Breast epithelium (tissue), 4 donors: ENCODE measurements at regions not wholly inside any gene's neighbourhood (a gene's known extent, or its start where the extent isn't known, plus 50 kb on each side); places are given as distances from the start of the nearest gene placed in this dataset.

Source experiments
- DNase-seq, 2 donors: peaks; one replicate each; pipeline ENCODE4 v3.0.0-alpha.2; 2019; ENCODE audit warnings: low spot score in 2 of 2
- H3K27ac ChIP-seq, 2 donors: fragments of 200-600 bp; sonication (generic) in 1 of 2; one replicate each; pipeline ENCODE4 v1.5.1; 2016 to 2019; ENCODE audit warnings: mild to moderate bottlenecking in 1 of 2
- H3K27me3 ChIP-seq, 2 donors: fragments of 200-600 bp; sonication (generic) in 1 of 2; one replicate each; pipeline versions ENCODE4 v1.5.1 to v1.6.0; 2017 to 2019; ENCODE audit warnings: control low read depth in 1 of 2, mild to moderate bottlenecking in 1 of 2
- H3K36me3 ChIP-seq: fragments of 200-600 bp; one replicate; pipeline ENCODE4 v1.5.1; 2019
- H3K4me1 ChIP-seq, 2 donors: fragments of 200-600 bp; sonication (generic); one replicate each; pipeline ENCODE4 v1.5.1; 2016 to 2019; ENCODE audit warnings: control low read depth in 1 of 2
- H3K4me3 ChIP-seq, 3 donors: fragments of 200-600 bp; sonication (generic); 1 replicate in 2 of 3; 2 replicates in 1 of 3; pipeline ENCODE4 v1.5.1; 2016 to 2019; ENCODE audit warnings: mild to moderate bottlenecking in 3 of 3, moderate library complexity in 2 of 3
- H3K9me3 ChIP-seq, 2 donors: fragments of 200-600 bp; sonication (generic) in 1 of 2; one replicate each; pipeline ENCODE4 v1.5.1; 2016 to 2019; ENCODE audit warnings: control low read depth in 1 of 2
- POLR2A ChIP-seq: fragments of 450-650 bp; IDR thresholded peaks from one replicate; pipeline ENCODE4 v1.6.1; 2016; ENCODE audit warnings: antibody characterized with exemption, mild to moderate bottlenecking, moderate library complexity
- POLR2AphosphoS5 ChIP-seq, 3 donors: sonication (generic); formaldehyde crosslinking; IDR thresholded peaks; one replicate each; pipeline ENCODE4 v1.6.1; 2017; ENCODE audit warnings: antibody characterized with exemption in 3 of 3
- intact Hi-C: fragments of 100-400 bp; cut with DNase I; formaldehyde crosslinking; loops from one replicate; pipeline ENCODE4 v1.15.1; 2023; ENCODE audit warnings: low total_unique reads
- TF ChIP-seq, protein P1 (sequence below), 3 donors: fragments of 450-650 bp; IDR thresholded peaks; one replicate each; pipeline ENCODE4 v1.5.1; 2016 to 2017; ENCODE audit warnings: antibody characterized with exemption in 3 of 3, mild to moderate bottlenecking in 3 of 3, moderate library complexity in 3 of 3

DNA sequence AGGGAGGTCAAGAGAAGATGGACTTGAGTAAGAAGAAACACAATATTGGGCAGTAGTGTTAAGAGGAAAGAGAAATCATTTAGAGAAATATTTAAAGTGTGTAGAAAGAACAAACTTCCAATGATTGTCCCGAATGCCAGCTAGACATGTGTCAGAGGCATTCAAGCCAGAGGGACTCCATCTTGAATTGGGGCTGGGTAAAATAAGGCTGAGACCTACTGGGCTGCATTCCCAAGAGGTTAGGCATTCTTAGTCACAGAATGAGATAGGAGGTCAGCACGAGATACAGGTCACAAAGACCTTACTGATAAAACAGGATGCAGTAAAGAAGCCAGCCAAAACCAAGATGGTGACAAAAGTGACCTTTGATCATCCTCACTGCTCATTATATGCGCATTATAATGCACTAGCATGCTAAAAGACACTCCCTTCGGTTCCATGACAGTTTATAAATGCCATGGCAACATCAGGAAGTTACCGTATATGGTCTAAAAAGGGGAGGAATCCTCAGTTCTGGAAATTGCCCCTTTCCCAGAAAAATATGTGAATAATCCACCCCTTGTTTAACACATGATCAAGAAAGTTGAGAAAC is 127.0 kb upstream of the IPO5 start:
- H3K4me1 ChIP-seq: no peaks in the 10 kb centered on the region
- no peaks in the 10 kb centered on the region for H3K36me3 ChIP-seq
- DNase-seq: no peak
- no peak overlapping the region for H3K27ac ChIP-seq
- H3K9me3 ChIP-seq: no peaks in the 10 kb centered on the region
- no peak overlapping the region for H3K4me3 ChIP-seq
- no peaks in the 10 kb centered on the region for H3K27me3 ChIP-seq
- intact Hi-C loops: no loop called here
- TF ChIP-seq, protein P1, sequence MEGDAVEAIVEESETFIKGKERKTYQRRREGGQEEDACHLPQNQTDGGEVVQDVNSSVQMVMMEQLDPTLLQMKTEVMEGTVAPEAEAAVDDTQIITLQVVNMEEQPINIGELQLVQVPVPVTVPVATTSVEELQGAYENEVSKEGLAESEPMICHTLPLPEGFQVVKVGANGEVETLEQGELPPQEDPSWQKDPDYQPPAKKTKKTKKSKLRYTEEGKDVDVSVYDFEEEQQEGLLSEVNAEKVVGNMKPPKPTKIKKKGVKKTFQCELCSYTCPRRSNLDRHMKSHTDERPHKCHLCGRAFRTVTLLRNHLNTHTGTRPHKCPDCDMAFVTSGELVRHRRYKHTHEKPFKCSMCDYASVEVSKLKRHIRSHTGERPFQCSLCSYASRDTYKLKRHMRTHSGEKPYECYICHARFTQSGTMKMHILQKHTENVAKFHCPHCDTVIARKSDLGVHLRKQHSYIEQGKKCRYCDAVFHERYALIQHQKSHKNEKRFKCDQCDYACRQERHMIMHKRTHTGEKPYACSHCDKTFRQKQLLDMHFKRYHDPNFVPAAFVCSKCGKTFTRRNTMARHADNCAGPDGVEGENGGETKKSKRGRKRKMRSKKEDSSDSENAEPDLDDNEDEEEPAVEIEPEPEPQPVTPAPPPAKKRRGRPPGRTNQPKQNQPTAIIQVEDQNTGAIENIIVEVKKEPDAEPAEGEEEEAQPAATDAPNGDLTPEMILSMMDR (IDR thresholded peaks at IDR 0.05): no peak
- TF ChIP-seq POLR2AphosphoS5 (IDR thresholded peaks at IDR 0.05): no peak
- no peak for TF ChIP-seq POLR2A

DNA sequence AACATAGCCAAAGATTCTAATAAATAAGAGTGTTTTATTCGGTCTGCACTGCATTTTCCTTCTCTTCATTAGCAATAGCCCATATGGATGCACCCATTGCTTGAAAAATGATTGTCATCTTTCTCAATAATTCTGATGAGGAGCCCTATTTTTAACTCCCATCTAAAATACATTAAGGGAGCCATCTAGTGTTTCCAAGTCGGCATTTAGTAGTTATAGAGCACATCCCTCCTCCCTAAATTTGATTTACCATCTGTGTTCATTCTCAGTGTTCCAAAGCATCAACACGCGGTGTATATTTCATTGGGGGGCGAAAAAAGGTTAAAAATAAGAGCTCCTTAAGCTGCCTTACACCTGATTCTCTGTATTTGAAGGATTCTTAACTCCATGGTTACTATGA is 119.2 kb upstream of the IPO5 start:
- Histone ChIP-seq H3K4me1 (no peaks in the 10 kb centered on the region), H3K27ac (no peak overlapping the region), H3K36me3 (no peaks in the 10 kb centered on the region), H3K27me3 (no peaks in the 10 kb centered on the region), H3K9me3 (peaks cover 4 to 11% of the 10 kb centered on the region in 2 donors), H3K4me3 (no peak overlapping the region)
- intact Hi-C loops: no loop called here
- DNase-seq: no peak
- no peak for TF ChIP-seq POLR2AphosphoS5 (IDR thresholded peaks at IDR 0.05)
- TF ChIP-seq POLR2A: no peak
- TF ChIP-seq, protein P1 (IDR thresholded peaks at IDR 0.05): no peak

DNA sequence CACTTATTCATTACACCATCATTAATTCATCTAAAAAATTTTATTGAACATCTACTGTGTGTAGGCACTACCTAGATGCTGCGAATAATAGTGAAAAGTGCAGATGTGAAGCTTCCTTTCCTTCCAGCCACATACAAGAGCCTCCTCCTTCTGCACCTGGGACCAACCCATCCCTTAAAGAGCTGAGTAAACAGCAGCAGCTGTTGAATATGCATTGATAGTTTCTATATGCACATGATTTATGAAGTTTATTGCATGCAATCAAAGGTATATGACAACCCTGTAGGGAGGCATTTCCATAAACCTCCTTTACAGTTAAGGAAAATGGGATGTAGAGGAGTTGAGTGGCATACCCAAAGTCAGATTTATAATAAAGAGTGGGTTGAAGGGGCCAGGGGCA is 110.3 kb upstream of the IPO5 start:
- DNase-seq: no peak
- intact Hi-C loops: no loop called here
- H3K27me3 ChIP-seq: no peaks in the 10 kb centered on the region
- H3K4me1 ChIP-seq: no peaks in the 10 kb centered on the region
- H3K9me3 ChIP-seq: no peaks in the 10 kb centered on the region
- no peaks in the 10 kb centered on the region for H3K36me3 ChIP-seq
- H3K27ac ChIP-seq: no peak overlapping the region
- H3K4me3 ChIP-seq: no peak overlapping the region
- no peak for TF ChIP-seq POLR2AphosphoS5 (IDR thresholded peaks at IDR 0.05)
- no peak for TF ChIP-seq POLR2A
- TF ChIP-seq, protein P1 (IDR thresholded peaks at IDR 0.05): no peak

DNA sequence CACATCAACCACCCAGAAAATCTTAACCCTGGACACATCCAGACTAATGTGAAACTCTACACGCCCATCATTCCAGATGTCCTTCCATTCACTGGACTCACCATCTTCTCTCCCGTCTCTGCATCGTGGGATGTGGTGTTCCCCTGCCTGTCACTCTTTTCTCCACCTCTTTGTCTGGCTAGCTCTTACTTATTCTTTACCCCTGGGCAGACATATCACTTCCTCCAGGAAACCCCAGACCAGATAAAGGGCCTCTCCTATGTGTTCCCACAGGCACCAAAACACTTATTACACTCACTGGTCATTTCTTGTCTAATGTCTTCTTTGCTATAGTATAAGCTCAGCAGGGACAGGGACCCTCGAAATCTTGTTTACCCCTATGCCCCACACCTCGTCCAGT is 109.3 kb upstream of the IPO5 start:
- no peaks in the 10 kb centered on the region for H3K4me1 ChIP-seq

DNA sequence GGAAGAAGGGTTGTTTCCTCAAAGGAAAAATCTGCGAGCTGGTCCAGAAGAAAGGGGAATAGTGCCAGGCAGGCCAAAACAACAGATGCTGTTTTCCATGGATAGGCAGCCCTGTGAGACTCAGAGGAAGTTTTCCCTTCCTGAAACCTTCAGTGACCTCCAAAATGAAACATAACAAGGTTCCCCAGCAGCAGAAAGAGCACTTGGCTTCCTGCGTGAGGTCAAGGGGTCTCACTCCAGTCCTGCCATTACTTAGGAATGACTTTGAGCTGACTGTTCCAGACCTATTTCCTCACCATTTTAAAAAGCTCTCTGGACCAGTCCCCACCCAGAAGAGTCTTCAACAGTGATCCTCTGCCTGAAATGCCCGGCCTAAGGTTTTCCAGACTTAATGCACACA is 104.6 kb upstream of the IPO5 start:
- TF ChIP-seq POLR2AphosphoS5 (IDR thresholded peaks at IDR 0.05) (no peak), POLR2A (no peak)
- TF ChIP-seq, protein P1 (IDR thresholded peaks at IDR 0.05): no peak
- Histone ChIP-seq H3K9me3 (no peaks in the 10 kb centered on the region), H3K4me3 (no peak overlapping the region), H3K27me3 (no peaks in the 10 kb centered on the region), H3K36me3 (no peaks in the 10 kb centered on the region), H3K27ac (no peak overlapping the region), H3K4me1 (no peaks in the 10 kb centered on the region)
- DNase-seq: no peak
- intact Hi-C loops: no loop called here

More for the DNA sequence above, 109.3 kb upstream of the IPO5 start:
- TF ChIP-seq, protein P1 (IDR thresholded peaks at IDR 0.05): no peak
- no peak for TF ChIP-seq POLR2AphosphoS5 (IDR thresholded peaks at IDR 0.05)
- TF ChIP-seq POLR2A: no peak
- intact Hi-C loops: no loop called here
- H3K27ac ChIP-seq: no peak overlapping the region
- H3K27me3 ChIP-seq: no peaks in the 10 kb centered on the region
- no peak for DNase-seq
- H3K36me3 ChIP-seq: no peaks in the 10 kb centered on the region
- H3K9me3 ChIP-seq: no peaks in the 10 kb centered on the region
- no peak overlapping the region for H3K4me3 ChIP-seq
